HUES48 (cell line): ENCODE measurements at regions not wholly inside any gene's neighbourhood (a gene's known extent, or its start where the extent isn't known, plus 50 kb on each side); places are given as distances from the start of the nearest gene placed in this dataset.
"Not testable (repeated sequence)": the region's sequence is repeated elsewhere in the genome, so short reads cannot be mapped to it uniquely, and the experiment has no call there.

Experiments
- H3K27ac ChIP-seq: one replicate; pipeline ENCODE4 v1.7.0; 2013; ENCODE audit warnings: low read depth, low read length, inconsistent platforms
- H3K27me3 ChIP-seq: 2 replicates; pipeline ENCODE4 v1.6.1; 2013; ENCODE audit warnings: mild to moderate bottlenecking, low read length; ENCODE audit not compliant: control insufficient read depth, insufficient read depth
- H3K36me3 ChIP-seq: 2 replicates; pipeline ENCODE4 v1.6.1; 2013; ENCODE audit warnings: low read length; ENCODE audit not compliant: control insufficient read depth, insufficient read depth
- H3K4me1 ChIP-seq: 2 replicates; pipeline ENCODE4 v1.6.1; 2013; ENCODE audit warnings: mild to moderate bottlenecking, low read length; ENCODE audit not compliant: control insufficient read depth, insufficient read depth
- H3K4me3 ChIP-seq: 2 replicates; pipeline ENCODE4 v1.5.1; 2013; ENCODE audit warnings: mild to moderate bottlenecking, low read depth, low read length
- H3K9ac ChIP-seq: 2 replicates; pipeline ENCODE4 v1.6.1; 2013; ENCODE audit warnings: mild to moderate bottlenecking, low read depth, low read length, moderate library complexity
- H3K9me3 ChIP-seq: 2 replicates; pipeline ENCODE4 v1.6.1; 2013; ENCODE audit warnings: low read length; ENCODE audit not compliant: control insufficient read depth, insufficient read depth

GRCh38 chr7:35878351-35878750 lies 77.5 kb downstream of the SEPTIN7 start:
- Histone ChIP-seq H3K9me3 (no peaks in the 10 kb centered on the region), H3K36me3 (peaks cover 49% of the 10 kb centered on the region), H3K4me1 (no peaks in the 10 kb centered on the region), H3K27me3 (no peaks in the 10 kb centered on the region), H3K4me3 (no peak overlapping the region), H3K9ac (no peak overlapping the region), H3K27ac (no peak overlapping the region)

- not testable (repeated sequence) for H3K4me1 ChIP-seq, H3K27me3 ChIP-seq, H3K9ac ChIP-seq, H3K27ac ChIP-seq, H3K4me3 ChIP-seq, H3K9me3 ChIP-seq
- H3K36me3 ChIP-seq = peaks cover 52% of the 10 kb centered on the region
These were observed 86.6 kb downstream of the SEPTIN7 start for GRCh38 chr7:35887430-35887829.

- H3K9ac ChIP-seq = no peak overlapping the region
- H3K36me3 ChIP-seq = peaks cover 38% of the 10 kb centered on the region
- no peak overlapping the region for H3K4me3 ChIP-seq
- no peaks in the 10 kb centered on the region for H3K9me3 ChIP-seq
- no peaks in the 10 kb centered on the region for H3K27me3 ChIP-seq
- no peak overlapping the region for H3K27ac ChIP-seq
- H3K4me1 ChIP-seq = peaks cover 9% of the 10 kb centered on the region; the same call in 1 of the 2 replicates
These were observed 88.1 kb downstream of the SEPTIN7 start for GRCh38 chr7:35889001-35889400.

- no peak overlapping the region for H3K27ac ChIP-seq
- peaks cover 9% of the 10 kb centered on the region; the same call in 1 of the 2 replicates for H3K4me1 ChIP-seq
- H3K4me3 ChIP-seq = no peak overlapping the region
- H3K9me3 ChIP-seq = no peaks in the 10 kb centered on the region
- peaks cover 33% of the 10 kb centered on the region for H3K36me3 ChIP-seq
- no peak overlapping the region for H3K9ac ChIP-seq
- no peaks in the 10 kb centered on the region for H3K27me3 ChIP-seq
These were observed 89.0 kb downstream of the SEPTIN7 start for GRCh38 chr7:35889870-35890269.

GRCh38 chr7:35891004-35891830 lies 90.4 kb downstream of the SEPTIN7 start:
- H3K9ac ChIP-seq = no peak overlapping the region
- H3K4me1 ChIP-seq = peaks cover 9% of the 10 kb centered on the region; the same call in 1 of the 2 replicates
- H3K9me3 ChIP-seq = no peaks in the 10 kb centered on the region
- no peak overlapping the region for H3K4me3 ChIP-seq
- H3K27ac ChIP-seq = no peak overlapping the region
- H3K36me3 ChIP-seq = peaks cover 26% of the 10 kb centered on the region
- no peaks in the 10 kb centered on the region for H3K27me3 ChIP-seq

- H3K9ac ChIP-seq = no peak overlapping the region
- no peaks in the 10 kb centered on the region for H3K9me3 ChIP-seq
- 0 out of 2 replicates have a peak, but pooled peaks cover 5% of the 10 kb centered on the region for H3K4me1 ChIP-seq
- no peak overlapping the region for H3K4me3 ChIP-seq
- H3K36me3 ChIP-seq = peaks cover 28% of the 10 kb centered on the region
- H3K27ac ChIP-seq = no peak overlapping the region
- no peaks in the 10 kb centered on the region for H3K27me3 ChIP-seq
These were observed 92.8 kb downstream of the SEPTIN7 start for GRCh38 chr7:35893649-35894048.

GRCh38 chr7:35894721-35895120 lies 93.9 kb downstream of the SEPTIN7 start:
- Histone ChIP-seq H3K4me1 (0 out of 2 replicates have a peak, but pooled peaks cover 5% of the 10 kb centered on the region), H3K9ac (no peak overlapping the region), H3K4me3 (no peak overlapping the region), H3K27ac (no peak overlapping the region), H3K27me3 (no peaks in the 10 kb centered on the region), H3K36me3 (peaks cover 35% of the 10 kb centered on the region), H3K9me3 (no peaks in the 10 kb centered on the region)

- Histone ChIP-seq H3K27ac (no peak overlapping the region), H3K36me3 (peaks cover 68% of the 10 kb centered on the region), H3K9ac (no peak overlapping the region), H3K9me3 (no peaks in the 10 kb centered on the region), H3K4me1 (no peaks in the 10 kb centered on the region), H3K4me3 (no peak overlapping the region), H3K27me3 (no peaks in the 10 kb centered on the region)
These were observed 99.8 kb downstream of the SEPTIN7 start for GRCh38 chr7:35900651-35901050.

- Histone ChIP-seq H3K36me3 (peaks cover 39% of the 10 kb centered on the region), H3K27me3 (no peaks in the 10 kb centered on the region), H3K4me1 (peaks cover 25% of the 10 kb centered on the region)
These were observed 104.7 kb downstream of the SEPTIN7 start for GRCh38 chr7:35905555-35905954.

GRCh38 chr7:35906191-35906908 lies 105.5 kb downstream of the SEPTIN7 start:
- H3K9me3 ChIP-seq = no peaks in the 10 kb centered on the region
- H3K4me1 ChIP-seq = peaks cover 25% of the 10 kb centered on the region
- peaks cover 34% of the 10 kb centered on the region for H3K36me3 ChIP-seq
- H3K4me3 ChIP-seq = no peak overlapping the region
- no peak overlapping the region for H3K27ac ChIP-seq
- no peak overlapping the region for H3K9ac ChIP-seq
- H3K27me3 ChIP-seq = no peaks in the 10 kb centered on the region

More at GRCh38 chr7:35905555-35905954, 104.7 kb downstream of the SEPTIN7 start:
- H3K4me3 ChIP-seq = no peak overlapping the region
- H3K9me3 ChIP-seq = no peaks in the 10 kb centered on the region
- no peak overlapping the region for H3K27ac ChIP-seq
- H3K9ac ChIP-seq = no peak overlapping the region
